GM18519 (cell line): ENCODE measurements at regions not wholly inside any gene's neighbourhood (a gene's known extent, or its start where the extent isn't known, plus 50 kb on each side); places are given as distances from the start of the nearest gene placed in this dataset.

Source experiments
- ATAC-seq: cut with Tn5 transposase; IDR thresholded peaks from one replicate; pipeline ENCODE4 v1.9.1; 2021; ENCODE audit warnings: mild to moderate bottlenecking, moderate library complexity; ENCODE audit not compliant: unreplicated experiment, low FRiP score

- no peak for ATAC-seq
Observed at GRCh38 chr12:76702946-76703345, 61.0 kb upstream of the ZDHHC17 start.

DNA sequence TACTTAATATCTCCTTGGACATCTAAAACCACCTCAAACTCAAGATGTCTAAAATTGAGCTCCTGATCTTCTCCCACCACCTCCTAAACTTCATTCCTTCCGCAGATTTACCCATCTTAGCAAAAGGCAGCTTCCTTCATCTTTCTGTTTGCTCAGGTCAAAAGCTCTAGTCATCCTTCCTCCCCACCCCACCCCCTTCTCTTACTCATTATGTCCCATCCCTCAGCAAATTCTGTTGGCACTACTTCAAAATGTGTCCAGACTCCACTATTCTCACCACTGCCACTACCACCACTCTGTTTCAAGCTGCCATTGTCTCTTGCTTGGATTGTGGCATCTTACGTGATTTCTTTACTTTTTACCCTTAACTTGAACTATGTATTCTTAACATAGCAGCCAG, 59.2 kb upstream of the ZDHHC17 start:
- ATAC-seq = no peak

DNA sequence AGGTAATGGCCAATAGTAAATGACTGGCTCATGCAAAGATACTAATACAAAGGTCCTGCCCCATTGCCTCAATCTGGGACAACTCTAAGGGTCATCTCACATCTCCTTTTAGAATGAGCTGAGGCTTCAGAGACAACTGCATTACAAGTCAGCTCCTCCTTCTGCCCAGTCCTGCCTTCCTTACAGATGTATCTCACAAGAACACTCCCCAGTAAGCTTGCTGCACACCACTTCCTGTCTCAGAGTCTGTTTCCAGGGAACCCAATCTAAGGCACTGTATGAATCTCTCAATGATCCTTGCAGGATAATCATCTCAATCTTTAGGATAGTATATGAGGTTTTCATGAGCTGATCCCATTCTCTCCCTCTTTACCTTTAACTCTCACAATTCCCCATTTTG, 57.8 kb upstream of the ZDHHC17 start:
- no peak for ATAC-seq

DNA sequence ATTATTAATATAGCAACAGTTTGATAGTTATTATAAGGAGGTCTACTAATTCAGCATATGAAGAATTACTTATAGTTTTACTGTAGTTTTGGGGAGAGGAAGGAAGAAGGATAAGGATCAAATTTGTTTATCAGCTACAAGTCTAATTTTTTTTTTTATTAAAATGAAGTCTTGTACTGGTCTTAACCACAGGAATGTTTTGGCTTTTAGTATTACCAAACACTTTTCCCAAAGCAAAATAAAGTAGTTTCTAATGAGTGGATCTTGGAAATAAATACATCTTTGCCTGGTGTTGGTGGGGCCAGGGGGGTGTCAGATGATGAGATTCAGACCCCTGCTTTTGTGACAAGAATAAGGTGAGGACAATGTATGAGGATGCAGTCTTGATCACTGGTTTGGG, 57.2 kb upstream of the ZDHHC17 start:
- no peak for ATAC-seq

GRCh38 chr12:76707772-76708171, 56.1 kb upstream of the ZDHHC17 start:
- ATAC-seq = no peak

- ATAC-seq = no peak
Observed at GRCh38 chr12:76708296-76708695, 55.6 kb upstream of the ZDHHC17 start.

GRCh38 chr12:76711241-76711640, 52.7 kb upstream of the ZDHHC17 start:
- ATAC-seq = no peak

DNA sequence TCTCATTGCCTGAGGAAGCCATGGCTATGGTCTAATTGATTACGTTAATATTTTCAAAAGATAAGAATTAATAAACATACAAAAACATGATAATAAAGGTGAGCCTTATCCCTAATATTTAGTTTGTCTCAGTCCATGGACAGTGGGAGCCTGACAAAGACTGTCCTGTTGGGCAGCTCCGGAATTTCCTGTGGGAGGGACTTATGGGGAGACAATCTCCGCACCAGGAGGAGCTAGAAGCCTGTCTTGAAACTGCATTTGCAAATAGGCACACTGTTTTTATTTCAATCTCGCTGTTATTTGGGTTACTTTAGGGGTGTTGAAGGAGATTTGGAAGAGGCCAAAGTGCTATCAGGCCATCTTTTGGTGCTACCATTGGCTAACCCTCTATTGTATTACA, 50.8 kb upstream of the ZDHHC17 start:
- ATAC-seq = no peak

DNA sequence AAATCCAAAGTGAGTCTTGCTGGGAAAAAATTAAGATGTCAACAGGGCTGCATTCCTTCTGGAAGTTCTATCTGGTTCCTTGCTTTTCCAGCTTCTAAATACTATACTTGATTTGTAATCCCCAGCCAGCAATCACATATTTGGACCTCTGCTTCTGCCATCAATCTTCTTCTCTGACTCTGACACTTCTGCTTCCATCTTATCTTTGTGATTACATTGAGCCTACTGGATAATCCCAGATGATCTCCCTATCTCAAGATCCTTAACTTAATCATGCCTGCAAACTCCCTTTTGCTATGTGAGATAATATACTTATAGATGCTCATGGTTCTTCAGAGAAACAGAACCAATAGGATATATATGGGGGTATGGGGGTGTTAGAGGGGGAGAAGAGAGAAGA, 49.9 kb upstream of the ZDHHC17 start:
- no peak for ATAC-seq
